Gastroesophageal sphincter (tissue), 3 donors: ENCODE measurements at regions not wholly inside any gene's neighbourhood (a gene's known extent, or its start where the extent isn't known, plus 50 kb on each side); places are given as distances from the start of the nearest gene placed in this dataset.

Source experiments
- CTCF ChIP-seq, 4 experiments: fragments of 200-600 bp in 2 of 4; fragments of 450-650 bp in 2 of 4; sonication (generic) in 1 of 4; IDR thresholded peaks; one replicate each; pipeline ENCODE4 v1.5.1; 2017 to 2019; ENCODE audit warnings: antibody characterized with exemption in 4 of 4, mild to moderate bottlenecking in 2 of 4, moderate library complexity in 2 of 4
- EP300 ChIP-seq: sonication (generic); formaldehyde crosslinking; IDR thresholded peaks from one replicate; pipeline ENCODE4 v1.6.1; 2017; ENCODE audit warnings: antibody characterized with exemption, mild to moderate bottlenecking
- POLR2A ChIP-seq, 2 donors: fragments of 450-650 bp; IDR thresholded peaks; one replicate each; pipeline ENCODE4 v1.6.1; 2017; ENCODE audit warnings: antibody characterized with exemption in 2 of 2, mild to moderate bottlenecking in 2 of 2, moderate library complexity in 1 of 2
- POLR2AphosphoS5 ChIP-seq: sonication (generic); formaldehyde crosslinking; IDR thresholded peaks from one replicate; pipeline ENCODE4 v1.6.1; 2017; ENCODE audit warnings: antibody characterized with exemption

- no peak for TF ChIP-seq CTCF (IDR thresholded peaks at IDR 0.05)
- TF ChIP-seq POLR2A (IDR thresholded peaks at IDR 0.05) = no peak
- TF ChIP-seq POLR2AphosphoS5 = no peak
- TF ChIP-seq EP300 = no peak
Measured at GRCh38 chr10:64306729-64307327, 785.6 kb downstream of the REEP3 start.
